Neutrophil (primary cell): ENCODE measurements at regions not wholly inside any gene's neighbourhood (a gene's known extent, or its start where the extent isn't known, plus 50 kb on each side); places are given as distances from the start of the nearest gene placed in this dataset.

ENCODE experiments used
- H3K27ac ChIP-seq: fragments of 200-600 bp; sonication (generic); 2 replicates; pipeline ENCODE4 v1.5.1; 2016; ENCODE audit warnings: mild to moderate bottlenecking, moderate library complexity
- H3K27me3 ChIP-seq: fragments of 200-600 bp; sonication (generic); 2 replicates; pipeline ENCODE4 v1.6.0; 2016; ENCODE audit warnings: mild to moderate bottlenecking
- H3K36me3 ChIP-seq: fragments of 200-600 bp; sonication (generic); 2 replicates; pipeline ENCODE4 v1.5.1; 2017
- H3K4me1 ChIP-seq, 2 experiments: fragments of 200-600 bp in 1 of 2; sonication (generic) in 1 of 2; 1 replicate in 1 of 2; 2 replicates in 1 of 2; pipeline versions ENCODE4 v1.5.1 to v1.6.1; 2013 to 2016; ENCODE audit warnings: low read depth in 1 of 2, low read length in 1 of 2, mild to moderate bottlenecking in 1 of 2, moderate library complexity in 1 of 2; ENCODE audit not compliant: control insufficient read depth in 1 of 2, insufficient read depth in 1 of 2
- H3K4me3 ChIP-seq, 2 experiments: fragments of 200-600 bp in 1 of 2; sonication (generic) in 1 of 2; 1 replicate in 1 of 2; 2 replicates in 1 of 2; pipeline ENCODE4 v1.5.1; 2013 to 2016; ENCODE audit warnings: low read depth in 1 of 2, low read length in 1 of 2, mild to moderate bottlenecking in 1 of 2, moderate library complexity in 1 of 2
- H3K9me3 ChIP-seq: fragments of 200-600 bp; sonication (generic); 2 replicates; pipeline ENCODE4 v1.5.1; 2016
- CTCF ChIP-seq: fragments of 200-600 bp; sonication (generic); IDR thresholded peaks from 2 replicates; pipeline ENCODE4 v1.5.1; 2016; ENCODE audit warnings: antibody characterized with exemption

GRCh38 chr2:236674646-236675045 is 105.0 kb downstream of the ACKR3 start:
- no peak overlapping the region for H3K27ac ChIP-seq

GRCh38 chr2:236675051-236675450 is 105.4 kb downstream of the ACKR3 start:
- no peak for TF ChIP-seq CTCF
- peaks cover 47% of the 10 kb centered on the region for H3K27me3 ChIP-seq
- H3K4me1 ChIP-seq = no peaks in the 10 kb centered on the region
- H3K9me3 ChIP-seq = no peaks in the 10 kb centered on the region
- H3K27ac ChIP-seq = no peak overlapping the region
- H3K4me3 ChIP-seq = no peak overlapping the region
- H3K36me3 ChIP-seq = no peaks in the 10 kb centered on the region

More at GRCh38 chr2:236674646-236675045, 105.0 kb downstream of the ACKR3 start:
- TF ChIP-seq CTCF = no peak
- Histone ChIP-seq H3K4me3 (no peak overlapping the region), H3K9me3 (no peaks in the 10 kb centered on the region), H3K4me1 (no peaks in the 10 kb centered on the region), H3K36me3 (no peaks in the 10 kb centered on the region), H3K27me3 (peaks cover 43% of the 10 kb centered on the region)

GRCh38 chr2:236675526-236675925 is 105.9 kb downstream of the ACKR3 start:
- peaks cover 51% of the 10 kb centered on the region for H3K27me3 ChIP-seq
- H3K4me3 ChIP-seq = no peak overlapping the region
- no peaks in the 10 kb centered on the region for H3K9me3 ChIP-seq
- no peak for TF ChIP-seq CTCF
- H3K4me1 ChIP-seq = no peaks in the 10 kb centered on the region
- no peaks in the 10 kb centered on the region for H3K36me3 ChIP-seq
- no peak overlapping the region for H3K27ac ChIP-seq

GRCh38 chr2:236676136-236676873 is 106.7 kb downstream of the ACKR3 start:
- H3K36me3 ChIP-seq = no peaks in the 10 kb centered on the region
- no peak for TF ChIP-seq CTCF
- H3K4me3 ChIP-seq = no peak overlapping the region
- H3K4me1 ChIP-seq = no peaks in the 10 kb centered on the region
- H3K27ac ChIP-seq = no peak overlapping the region
- peaks cover 57% of the 10 kb centered on the region for H3K27me3 ChIP-seq
- H3K9me3 ChIP-seq = no peaks in the 10 kb centered on the region

GRCh38 chr2:236677368-236677767 is 107.7 kb downstream of the ACKR3 start:
- TF ChIP-seq CTCF = no peak
- Histone ChIP-seq H3K27me3 (peaks cover 57% of the 10 kb centered on the region), H3K4me3 (no peak overlapping the region), H3K36me3 (no peaks in the 10 kb centered on the region), H3K4me1 (no peaks in the 10 kb centered on the region), H3K27ac (no peak overlapping the region), H3K9me3 (no peaks in the 10 kb centered on the region)
